GF-D8 (cell line): ENCODE measurements at regions not wholly inside any gene's neighbourhood (a gene's known extent, or its start where the extent isn't known, plus 50 kb on each side); places are given as distances from the start of the nearest gene placed in this dataset.
A peak's percentile ranks its signal among the peaks of the same experiment; 100 is the strongest.
"Not testable (repeated sequence)": the region's sequence is repeated elsewhere in the genome, so short reads cannot be mapped to it uniquely, and the experiment has no call there.

Experiments used
- DNase-seq: peaks from one replicate; lab custom pipeline; 2025; lab: John Stamatoyannopoulos, UW

GRCh38 chr6:10128721-10129120 is 286.2 kb downstream of the TFAP2A start:
- DNase-seq, result no peak

- DNase-seq, result no peak
These were observed 292.7 kb downstream of the TFAP2A start for GRCh38 chr6:10122164-10122563.

- DNase-seq, result no peak
These were observed 301.9 kb downstream of the TFAP2A start for GRCh38 chr6:10112871-10113549.

DNA sequence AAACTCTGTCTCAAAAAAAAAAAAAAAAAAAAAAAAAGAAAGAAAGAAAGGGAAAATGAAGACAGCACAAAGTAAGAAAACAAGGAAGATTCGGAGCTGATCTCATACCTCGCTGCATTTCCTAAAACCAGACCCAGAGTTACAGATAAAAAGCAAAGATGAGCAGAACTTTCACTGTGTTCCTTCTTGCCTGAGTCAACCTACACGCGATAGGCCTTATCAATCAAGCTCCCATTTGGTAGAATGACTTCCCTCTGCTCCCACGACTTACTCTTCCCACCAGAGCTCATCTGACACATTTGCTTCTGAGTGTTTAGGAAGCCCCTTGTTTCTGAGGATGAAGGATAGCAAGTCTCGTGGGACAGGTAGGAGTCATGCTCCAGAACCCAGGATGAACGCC is 302.9 kb downstream of the TFAP2A start:
- no peak for DNase-seq

- no peak for DNase-seq
These were observed 313.2 kb downstream of the TFAP2A start for GRCh38 chr6:10101551-10102252.

DNA sequence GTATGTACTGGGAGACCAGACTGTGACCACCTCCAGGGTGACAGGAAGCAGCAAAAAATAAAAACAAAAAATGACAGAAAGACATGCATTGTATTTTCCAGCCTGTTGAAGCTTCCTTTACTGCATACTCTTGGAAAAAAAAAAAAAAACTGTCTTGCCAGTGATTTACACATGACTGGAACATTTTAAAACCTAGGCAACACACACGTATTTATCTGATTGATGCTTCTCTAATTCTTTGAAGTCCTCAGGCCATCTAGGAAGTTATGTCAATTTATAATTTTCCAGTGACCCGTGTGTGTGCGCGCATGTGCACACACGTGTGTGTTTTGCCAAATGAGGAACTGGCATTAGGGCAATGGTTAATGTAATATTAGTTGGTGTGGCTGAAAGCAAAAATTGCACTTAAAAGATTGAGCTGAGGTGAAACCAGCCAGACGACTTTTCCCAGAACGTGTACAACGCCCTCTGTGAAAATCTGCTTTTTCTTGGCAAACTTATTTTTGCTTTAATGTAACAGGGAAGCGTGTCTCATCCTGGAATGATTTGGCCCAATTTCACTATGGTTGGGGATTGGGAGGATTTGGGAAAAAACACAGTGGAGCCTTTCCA is 315.2 kb downstream of the TFAP2A start:
- DNase-seq, result no peak

- no peak for DNase-seq
These were observed 315.9 kb downstream of the TFAP2A start for GRCh38 chr6:10098756-10099528.

GRCh38 chr6:10093282-10093681 is 321.6 kb downstream of the TFAP2A start:
- no peak for DNase-seq

DNA sequence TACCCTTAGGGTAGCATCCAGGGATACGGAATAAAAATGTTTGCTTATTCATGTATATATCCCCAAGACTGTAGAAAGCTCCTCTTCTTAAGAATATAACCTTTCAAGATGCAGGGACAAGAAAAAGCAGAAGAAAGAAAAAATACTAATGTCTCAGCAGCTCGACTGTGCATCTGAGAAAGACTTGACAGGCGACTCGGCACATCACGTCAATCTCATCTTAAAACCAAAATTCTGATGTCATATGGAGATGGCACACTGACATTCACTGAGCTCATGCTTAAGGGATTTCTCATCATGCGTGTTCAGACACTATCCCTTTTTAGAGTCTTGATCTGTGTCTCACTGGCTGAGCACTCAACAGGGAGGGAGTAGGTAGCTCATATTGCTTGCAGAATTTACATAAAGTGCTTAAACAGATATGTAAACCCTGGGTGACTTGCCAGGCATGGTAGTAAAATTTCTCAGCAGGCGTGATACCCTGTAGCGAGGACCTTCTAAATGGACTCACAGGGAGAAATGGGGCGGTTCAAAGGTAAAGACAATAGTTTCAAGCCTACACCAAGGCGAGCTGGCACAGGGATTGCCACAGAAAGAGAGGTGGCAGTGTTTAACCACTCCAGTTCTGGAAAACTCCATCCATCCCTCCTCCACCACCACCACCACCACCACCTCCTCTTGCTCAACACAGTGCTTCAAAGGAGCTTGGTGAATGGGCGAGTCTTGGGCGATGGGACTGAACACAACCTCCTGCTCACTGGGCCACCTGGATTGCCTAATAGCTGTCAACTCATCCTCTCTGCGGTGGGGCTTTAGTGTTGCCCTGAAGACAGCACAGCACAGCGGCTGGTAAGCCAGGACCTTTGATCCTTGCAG is 330.5 kb downstream of the TFAP2A start:
- DNase-seq, result no peak

DNA sequence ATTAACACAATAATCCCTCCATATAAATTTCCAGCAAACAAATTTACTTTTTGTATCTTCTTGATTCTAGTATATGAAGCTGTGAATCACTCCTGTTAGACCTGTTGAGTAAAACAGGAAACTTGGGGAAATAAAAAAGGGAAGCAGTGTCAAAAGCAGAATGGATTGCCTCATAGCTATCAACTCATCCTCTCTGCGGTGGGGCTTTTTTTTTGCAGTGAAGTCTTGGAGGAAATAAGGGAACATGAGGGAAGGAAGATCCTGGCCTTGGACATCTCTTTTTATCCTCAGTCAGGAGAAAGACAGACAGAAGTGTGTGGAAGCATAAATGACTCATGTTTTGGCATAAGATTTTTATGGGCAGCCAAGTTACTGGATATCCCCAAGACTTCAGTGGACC is 332.5 kb downstream of the TFAP2A start:
- DNase-seq, result peak; percentile 87

DNA sequence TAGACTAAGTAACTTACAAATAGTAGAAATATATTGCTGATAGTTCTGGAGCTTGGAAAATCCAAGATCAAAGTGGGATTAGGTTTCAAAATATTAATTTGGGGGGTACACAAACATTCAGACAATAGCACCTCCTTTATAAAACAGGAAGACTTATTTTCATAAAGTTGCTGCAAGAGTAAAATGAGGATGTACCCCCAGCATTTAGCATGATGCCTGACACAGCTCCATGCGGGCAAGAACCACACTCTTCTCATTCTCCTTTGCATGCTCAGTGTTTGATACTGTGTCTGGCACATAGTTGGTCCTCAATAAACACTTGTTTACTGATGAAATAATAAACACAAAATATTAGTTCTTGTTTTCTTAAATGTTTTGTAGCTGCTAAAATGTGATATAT is 332.9 kb downstream of the TFAP2A start:
- DNase-seq, result no peak

- DNase-seq, result no peak
These were observed 333.8 kb downstream of the TFAP2A start for GRCh38 chr6:10081075-10081474.

- DNase-seq, result no peak
These were observed 334.3 kb downstream of the TFAP2A start for GRCh38 chr6:10080561-10080960.

DNA sequence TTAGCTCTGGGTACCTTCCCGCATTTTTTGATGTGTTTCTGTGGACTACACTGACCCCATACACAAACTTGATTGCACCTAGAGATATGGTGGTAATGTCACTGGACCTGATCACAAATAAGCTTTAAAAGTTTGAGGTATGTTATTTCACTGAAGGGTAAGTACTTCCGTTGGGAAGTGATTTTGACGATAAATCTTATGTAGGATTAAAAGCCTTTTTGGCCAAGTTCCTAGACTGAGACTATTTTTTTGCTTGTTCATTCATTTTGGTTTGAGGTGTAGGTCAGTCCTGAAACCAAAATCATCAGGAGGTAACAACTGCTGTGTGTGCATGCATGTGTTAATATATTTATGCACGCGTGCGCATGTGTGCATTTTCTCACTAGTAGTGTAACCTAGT is 336.3 kb downstream of the TFAP2A start:
- no peak for DNase-seq

GRCh38 chr6:10074726-10075125 is 340.1 kb downstream of the TFAP2A start:
- not testable (repeated sequence) for DNase-seq

DNA sequence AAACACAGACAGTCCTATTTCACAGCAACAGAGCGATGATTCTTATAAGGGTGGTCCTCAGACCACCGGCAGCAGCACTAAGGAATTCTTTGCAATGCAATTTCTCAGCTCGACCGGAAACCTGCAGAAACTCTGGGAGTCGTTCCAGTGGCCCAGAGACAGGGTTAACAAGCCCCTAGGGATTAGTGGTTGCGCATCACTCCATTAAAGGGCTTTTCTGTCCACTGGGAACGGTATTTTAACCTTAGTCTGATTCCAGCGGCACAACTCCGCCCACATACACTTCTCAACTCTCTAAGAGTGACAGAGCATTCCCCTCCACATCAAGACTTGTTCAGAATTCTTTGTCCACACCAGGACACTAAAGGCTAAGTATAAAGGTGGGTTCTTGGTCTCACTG is 341.5 kb downstream of the TFAP2A start:
- DNase-seq, result no peak

DNA sequence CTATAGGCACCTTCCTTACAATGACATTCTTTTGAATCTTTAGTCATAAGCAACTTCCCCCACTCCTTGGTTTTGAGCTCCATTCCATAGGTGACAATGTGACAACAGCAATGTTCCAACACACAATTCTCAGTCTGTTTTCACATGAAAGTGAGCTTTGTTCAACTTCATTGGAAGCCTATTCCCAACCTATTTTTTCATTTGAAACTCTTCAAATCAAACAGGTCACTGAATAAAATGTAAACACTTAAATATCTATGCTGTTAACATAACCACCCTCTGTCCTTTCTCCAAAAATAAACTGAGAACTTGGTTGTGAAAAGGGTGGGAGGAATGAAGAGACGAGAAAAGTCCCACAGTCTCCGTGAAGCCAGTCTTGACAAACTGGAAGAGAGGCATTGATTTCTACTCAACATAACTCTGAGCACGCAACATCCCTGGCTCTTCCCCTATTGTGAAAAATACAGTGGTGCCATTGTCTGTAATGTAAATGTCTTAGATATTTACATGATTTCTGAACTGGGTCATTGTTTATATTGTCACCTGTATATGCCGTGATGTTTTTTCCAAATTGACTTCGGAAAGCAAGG is 343.1 kb downstream of the TFAP2A start:
- DNase-seq, result no peak

GRCh38 chr6:10060004-10060403 is 354.9 kb downstream of the TFAP2A start:
- DNase-seq, result no peak

DNA sequence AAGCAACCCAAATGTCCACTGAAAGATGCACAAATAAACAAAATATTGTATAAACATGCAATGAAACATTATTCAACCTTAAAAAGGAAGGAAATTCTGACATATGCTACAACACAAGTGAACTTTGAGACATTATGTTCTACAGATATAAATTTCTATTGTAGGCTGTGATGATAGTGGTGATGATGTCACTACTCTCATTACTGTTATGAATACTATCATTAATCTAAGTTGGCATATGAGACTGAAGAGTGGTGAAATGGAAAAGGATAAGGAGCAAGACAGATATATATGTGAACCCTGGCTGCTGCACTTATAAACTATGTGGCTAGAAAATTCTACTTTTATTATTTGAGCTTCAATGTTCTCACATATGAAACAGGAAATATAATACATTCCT is 360.2 kb downstream of the TFAP2A start:
- DNase-seq, result no peak

DNA sequence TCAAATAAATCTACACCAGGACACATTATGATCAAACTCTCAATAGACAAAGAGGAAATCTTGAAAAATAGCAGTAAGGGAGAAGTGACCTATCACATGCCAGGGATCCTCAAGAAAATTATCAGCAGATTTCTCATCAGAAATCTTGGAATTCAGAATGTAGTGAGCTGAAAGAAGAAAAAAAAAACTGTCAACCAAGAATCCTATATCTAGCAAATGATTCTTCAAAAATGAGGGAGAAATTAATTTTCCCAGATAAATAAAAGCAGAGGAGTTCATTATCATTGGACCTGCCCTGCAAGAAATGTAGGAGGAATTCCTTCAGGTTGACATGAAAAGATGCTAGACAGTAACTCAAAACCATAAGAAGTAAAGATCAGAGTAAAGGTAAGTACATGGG is 363.6 kb downstream of the TFAP2A start:
- DNase-seq, result no peak
